H9 (cell line): ENCODE measurements at regions not wholly inside any gene's neighbourhood (a gene's known extent, or its start where the extent isn't known, plus 50 kb on each side); places are given as distances from the start of the nearest gene placed in this dataset.

Experiments
- DNase-seq: peaks from one replicate; pipeline ENCODE4 v3.0.0-alpha.2; 2017
- H2AFZ ChIP-seq: one replicate; pipeline ENCODE4 v1.6.1; 2013; ENCODE audit warnings: mild to moderate bottlenecking, low read length, control low read depth, moderate library complexity
- H2AK5ac ChIP-seq: 2 replicates; pipeline ENCODE4 v1.6.1; 2013; ENCODE audit warnings: low read length, control low read depth, mixed read lengths; ENCODE audit not compliant: insufficient read length
- H2BK120ac ChIP-seq: one replicate; pipeline ENCODE4 v1.6.1; 2013; ENCODE audit warnings: low read depth, mild to moderate bottlenecking, low read length, control low read depth, inconsistent platforms; ENCODE audit not compliant: poor library complexity, severe bottlenecking
- H2BK12ac ChIP-seq: 2 replicates; pipeline ENCODE4 v1.6.1; 2013; ENCODE audit warnings: low read length, control low read depth, mixed read lengths, low read depth; ENCODE audit not compliant: insufficient read length
- H2BK15ac ChIP-seq: 2 replicates; pipeline ENCODE4 v1.6.1; 2013; ENCODE audit warnings: low read depth, low read length, control low read depth
- H2BK20ac ChIP-seq: one replicate; pipeline ENCODE4 v1.6.1; 2013; ENCODE audit warnings: low read depth, mild to moderate bottlenecking, low read length, control low read depth, inconsistent platforms; ENCODE audit not compliant: poor library complexity, severe bottlenecking
- H2BK5ac ChIP-seq: 2 replicates; pipeline ENCODE4 v1.6.1; 2013; ENCODE audit warnings: low read length, control low read depth, mixed read lengths; ENCODE audit not compliant: insufficient read length
- H3K14ac ChIP-seq: 2 replicates; pipeline ENCODE4 v1.6.1; 2013; ENCODE audit warnings: low read length, control low read depth; ENCODE audit not compliant: insufficient read depth
- H3K18ac ChIP-seq: 2 replicates; pipeline ENCODE4 v1.6.1; 2013; ENCODE audit warnings: low read depth, mild to moderate bottlenecking, mixed read lengths, low read length, control low read depth; ENCODE audit not compliant: insufficient read length
- H3K23ac ChIP-seq: 2 replicates; pipeline ENCODE4 v1.6.1; 2013; ENCODE audit warnings: low read length, control low read depth, mixed read lengths, low read depth; ENCODE audit not compliant: insufficient read length
- H3K23me2 ChIP-seq: 2 replicates; pipeline ENCODE4 v1.6.1; 2013; ENCODE audit warnings: low read depth, mild to moderate bottlenecking, mixed read lengths, low read length, control low read depth; ENCODE audit not compliant: insufficient read length, poor library complexity, severe bottlenecking
- H3K27ac ChIP-seq: 2 replicates; pipeline ENCODE4 v1.5.1; 2013; ENCODE audit warnings: low read length, control low read depth, mixed read lengths, low read depth; ENCODE audit not compliant: insufficient read length
- H3K27me3 ChIP-seq: 2 replicates; pipeline ENCODE4 v1.6.1; 2013; ENCODE audit warnings: low read length, control low read depth, inconsistent platforms; ENCODE audit not compliant: insufficient read depth
- H3K4ac ChIP-seq: 2 replicates; pipeline ENCODE4 v1.6.1; 2013; ENCODE audit warnings: low read depth, mild to moderate bottlenecking, control low read depth, inconsistent platforms, low read length, moderate library complexity
- H3K4me1 ChIP-seq: 2 replicates; pipeline ENCODE4 v1.6.1; 2013; ENCODE audit warnings: low read length, control low read depth, inconsistent platforms; ENCODE audit not compliant: insufficient read depth
- H3K4me2 ChIP-seq: 2 replicates; pipeline ENCODE4 v1.6.1; 2013; ENCODE audit warnings: low read length, control low read depth, mixed read lengths; ENCODE audit not compliant: insufficient read length, insufficient read depth
- H3K56ac ChIP-seq: 2 replicates; pipeline ENCODE4 v1.6.1; 2013; ENCODE audit warnings: low read depth, mild to moderate bottlenecking, mixed read lengths, low read length, control low read depth; ENCODE audit not compliant: insufficient read length
- H3K79me1 ChIP-seq: 2 replicates; pipeline ENCODE4 v1.6.1; 2013; ENCODE audit warnings: low read depth, mild to moderate bottlenecking, moderate library complexity, low read length, control low read depth, inconsistent platforms; ENCODE audit not compliant: insufficient read depth, poor library complexity, severe bottlenecking
- H3K79me2 ChIP-seq: 2 replicates; pipeline ENCODE4 v1.6.1; 2013; ENCODE audit warnings: low read length, control low read depth, inconsistent platforms; ENCODE audit not compliant: insufficient read depth
- H3K9ac ChIP-seq: 2 replicates; pipeline ENCODE4 v1.6.1; 2013; ENCODE audit warnings: low read length, control low read depth, mixed read lengths; ENCODE audit not compliant: insufficient read length; ENCODE audit errors: extremely low read depth
- H3K9me3 ChIP-seq: one replicate; pipeline ENCODE4 v1.6.1; 2013; ENCODE audit warnings: low read depth, low read length, inconsistent platforms; ENCODE audit not compliant: control insufficient read depth
- H3T11ph ChIP-seq: one replicate; pipeline ENCODE4 v1.6.1; 2013; ENCODE audit warnings: mild to moderate bottlenecking, low read length, control low read depth, inconsistent platforms
- H4K20me1 ChIP-seq: one replicate; pipeline ENCODE4 v1.6.1; 2013; ENCODE audit not compliant: control insufficient read depth, insufficient read length, insufficient read depth
- H4K5ac ChIP-seq: 2 replicates; pipeline ENCODE4 v1.6.1; 2013; ENCODE audit warnings: low read depth, mild to moderate bottlenecking, mixed read lengths, low read length, control low read depth; ENCODE audit not compliant: insufficient read length
- H4K8ac ChIP-seq: replicated peaks from 2 replicates; pipeline ENCODE4 v1.6.1; 2013; ENCODE audit warnings: low read length, control low read depth, mixed read lengths, low read depth; ENCODE audit not compliant: insufficient read length
- H4K91ac ChIP-seq: 2 replicates; pipeline ENCODE4 v1.6.1; 2013; ENCODE audit warnings: low read depth, mild to moderate bottlenecking, moderate library complexity, mixed read lengths, low read length, control low read depth; ENCODE audit not compliant: insufficient read length
- H3K27ac Mint-ChIP-seq, 3 experiments: 2 replicates in 2 of 3; 3 replicates in 1 of 3; pipeline ENCODE4 v1.8.0; 2020 to 2021; ENCODE audit warnings: mixed read lengths in 3 of 3, mild to moderate bottlenecking in 1 of 3, moderate library complexity in 1 of 3
- H3K27me3 Mint-ChIP-seq: 2 replicates; pipeline ENCODE4 v1.8.0; 2021; ENCODE audit warnings: low read depth, mild to moderate bottlenecking, moderate library complexity, mixed read lengths
- H3K36me3 Mint-ChIP-seq, 3 experiments: 2 replicates in 2 of 3; 3 replicates in 1 of 3; pipeline ENCODE4 v1.8.0; 2020 to 2021; ENCODE audit warnings: low read depth in 3 of 3, mixed read lengths in 3 of 3; ENCODE audit not compliant: insufficient read depth in 1 of 3
- H3K4me1 Mint-ChIP-seq, 2 experiments: 2 replicates each; pipeline ENCODE4 v1.8.0; 2020; ENCODE audit warnings: mixed read lengths in 2 of 2
- H3K4me3 Mint-ChIP-seq, 2 experiments: 2 replicates in 1 of 2; 3 replicates in 1 of 2; pipeline ENCODE4 v1.8.0; 2020 to 2021; ENCODE audit warnings: mild to moderate bottlenecking in 2 of 2, mixed read lengths in 2 of 2, moderate library complexity in 1 of 2
- H3K9me3 Mint-ChIP-seq, 2 experiments: 2 replicates in 1 of 2; 3 replicates in 1 of 2; pipeline ENCODE4 v1.8.0; 2020; ENCODE audit warnings: mild to moderate bottlenecking in 2 of 2, mixed read lengths in 2 of 2, moderate library complexity in 1 of 2
- WGBS: extraction: QIAGEN DNeasy Blood & Tissue Kit; methylation state at CpG from one replicate; pipeline ENCODE4 v1.1.7; 2013; ENCODE audit warnings: missing lambda C conversion rate, low lambda C conversion rate, mixed read lengths; ENCODE audit not compliant: insufficient read length; ENCODE audit errors: extremely low coverage; 5-methylcytosine and 5-hydroxymethylcytosine counted together
- TF ChIP-seq, protein P1 (sequence below): fragments of 200-600 bp; sonication (generic); conservative IDR thresholded peaks from 3 replicates; pipeline ENCODE4 v1.8.0; 2021; ENCODE audit warnings: antibody characterized with exemption, mild to moderate bottlenecking

DNA sequence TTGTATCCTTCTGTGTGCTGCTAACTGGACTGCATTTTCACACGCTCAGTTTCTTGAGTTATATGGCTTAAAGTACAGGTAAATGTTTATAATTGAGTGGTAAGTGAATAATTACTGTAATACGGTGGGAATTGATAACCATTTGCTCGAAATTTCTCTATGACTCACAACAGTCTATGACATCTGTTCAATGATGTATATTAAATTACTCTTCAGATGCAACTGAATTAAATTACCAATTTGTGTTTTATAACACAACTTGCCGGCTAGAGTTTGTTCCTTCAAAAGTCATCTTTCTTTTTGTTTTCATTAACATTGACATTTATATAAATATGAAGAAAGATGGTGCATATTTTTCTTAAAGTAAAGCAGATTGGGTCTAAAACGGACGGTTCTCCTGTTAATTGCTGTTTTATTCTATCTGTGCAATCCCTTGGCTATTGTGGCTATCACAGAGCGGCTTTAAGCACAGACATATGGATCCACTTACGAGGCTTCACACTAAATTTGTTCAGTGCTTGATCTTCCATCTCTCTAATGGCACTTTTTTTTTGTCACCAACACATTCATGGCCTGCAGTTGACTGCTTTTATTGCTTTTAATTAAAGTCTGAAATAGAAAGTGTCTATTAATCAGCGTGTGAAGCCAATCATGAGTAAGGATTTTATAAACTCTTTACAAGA is 1291.6 kb upstream of the SLC10A2 start:
- TF ChIP-seq, protein P1, sequence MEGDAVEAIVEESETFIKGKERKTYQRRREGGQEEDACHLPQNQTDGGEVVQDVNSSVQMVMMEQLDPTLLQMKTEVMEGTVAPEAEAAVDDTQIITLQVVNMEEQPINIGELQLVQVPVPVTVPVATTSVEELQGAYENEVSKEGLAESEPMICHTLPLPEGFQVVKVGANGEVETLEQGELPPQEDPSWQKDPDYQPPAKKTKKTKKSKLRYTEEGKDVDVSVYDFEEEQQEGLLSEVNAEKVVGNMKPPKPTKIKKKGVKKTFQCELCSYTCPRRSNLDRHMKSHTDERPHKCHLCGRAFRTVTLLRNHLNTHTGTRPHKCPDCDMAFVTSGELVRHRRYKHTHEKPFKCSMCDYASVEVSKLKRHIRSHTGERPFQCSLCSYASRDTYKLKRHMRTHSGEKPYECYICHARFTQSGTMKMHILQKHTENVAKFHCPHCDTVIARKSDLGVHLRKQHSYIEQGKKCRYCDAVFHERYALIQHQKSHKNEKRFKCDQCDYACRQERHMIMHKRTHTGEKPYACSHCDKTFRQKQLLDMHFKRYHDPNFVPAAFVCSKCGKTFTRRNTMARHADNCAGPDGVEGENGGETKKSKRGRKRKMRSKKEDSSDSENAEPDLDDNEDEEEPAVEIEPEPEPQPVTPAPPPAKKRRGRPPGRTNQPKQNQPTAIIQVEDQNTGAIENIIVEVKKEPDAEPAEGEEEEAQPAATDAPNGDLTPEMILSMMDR: no peak
- no peak overlapping the region for H2BK120ac ChIP-seq
- H3K79me2 ChIP-seq: no peaks in the 10 kb centered on the region
- Mint-ChIP-seq H3K9me3 (peaks cover 0 to 3% of the 10 kb centered on the region in 2 experiments; a peak in 4 of 5 replicates), H3K36me3 (0 out of 7 replicates have a peak, but pooled peaks cover 0 to 3% (median 0%) of the 10 kb centered on the region in 3 experiments), H3K4me1 (peaks cover 7% of the 10 kb centered on the region in 2 experiments), H3K27me3 (no peaks in the 10 kb centered on the region), H3K4me3 (no peak overlapping the region), H3K27ac (no peak overlapping the region; a peak in 1 of 7 replicates)
- H3K27me3 ChIP-seq: no peaks in the 10 kb centered on the region
- no peak for DNase-seq
- H3K4ac ChIP-seq: no peak overlapping the region
- no peak overlapping the region for H3K14ac ChIP-seq
- no peaks in the 10 kb centered on the region for H3K79me1 ChIP-seq
- H3K9me3 ChIP-seq: no peaks in the 10 kb centered on the region
- no peak overlapping the region for H2AFZ ChIP-seq
- no peak overlapping the region for H3K56ac ChIP-seq
- no peak overlapping the region for H3K23ac ChIP-seq
- no peak overlapping the region for H2BK20ac ChIP-seq
- H3K18ac ChIP-seq: no peak overlapping the region
- H4K91ac ChIP-seq: no peak overlapping the region
- H4K8ac ChIP-seq: no peak overlapping the region
- no peaks in the 10 kb centered on the region for H3K4me1 ChIP-seq
- H3K23me2 ChIP-seq: no peaks in the 10 kb centered on the region
- H3K9ac ChIP-seq: no peak overlapping the region
- H3K27ac ChIP-seq: no peak overlapping the region
- H2BK15ac ChIP-seq: no peak overlapping the region
- H2BK12ac ChIP-seq: no peak overlapping the region
- WGBS: no CpG with 5 or more reads among the region's 9 CpGs
- no peak overlapping the region for H2BK5ac ChIP-seq
- no peak overlapping the region for H2AK5ac ChIP-seq
- H4K20me1 ChIP-seq: no peaks in the 10 kb centered on the region
- no peak overlapping the region for H4K5ac ChIP-seq
- H3T11ph ChIP-seq: no peak overlapping the region
- no peak overlapping the region for H3K4me2 ChIP-seq
